Forelimb muscle (tissue), 1 donor: ENCODE measurements at regions not wholly inside any gene's neighbourhood (a gene's known extent, or its start where the extent isn't known, plus 50 kb on each side); places are given as distances from the start of the nearest gene placed in this dataset.
A peak's percentile ranks its signal among the peaks of the same experiment; 100 is the strongest.
"Not testable (repeated sequence)": the region's sequence is repeated elsewhere in the genome, so short reads cannot be mapped to it uniquely, and the experiment has no call there.

Source experiments
- DNase-seq: peaks from one replicate; pipeline ENCODE4 v3.0.0-alpha.2; 2013; ENCODE audit warnings: low read depth

- DNase-seq = not testable (repeated sequence)
These were observed 710.3 kb upstream of the INTU start for GRCh38 chr4:126922328-126922938.

DNA sequence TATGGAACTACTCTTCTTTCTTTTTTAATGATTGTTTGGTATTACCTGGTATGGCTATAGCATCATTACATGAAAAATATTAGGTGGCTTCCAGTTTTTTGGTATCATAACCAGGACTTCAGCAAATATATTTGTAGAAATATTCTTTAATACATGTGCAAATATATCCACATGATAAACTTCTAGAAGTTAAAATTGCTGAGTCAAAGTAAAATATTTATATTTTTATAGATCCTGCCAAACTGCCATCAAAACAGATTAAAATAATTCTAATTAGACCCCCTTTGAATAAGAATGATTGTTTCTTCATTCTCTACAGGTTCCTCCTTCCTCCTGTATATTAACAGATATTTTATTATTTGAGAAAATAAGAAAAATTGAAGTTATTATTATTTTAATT is 708.5 kb upstream of the INTU start:
- no peak for DNase-seq

DNA sequence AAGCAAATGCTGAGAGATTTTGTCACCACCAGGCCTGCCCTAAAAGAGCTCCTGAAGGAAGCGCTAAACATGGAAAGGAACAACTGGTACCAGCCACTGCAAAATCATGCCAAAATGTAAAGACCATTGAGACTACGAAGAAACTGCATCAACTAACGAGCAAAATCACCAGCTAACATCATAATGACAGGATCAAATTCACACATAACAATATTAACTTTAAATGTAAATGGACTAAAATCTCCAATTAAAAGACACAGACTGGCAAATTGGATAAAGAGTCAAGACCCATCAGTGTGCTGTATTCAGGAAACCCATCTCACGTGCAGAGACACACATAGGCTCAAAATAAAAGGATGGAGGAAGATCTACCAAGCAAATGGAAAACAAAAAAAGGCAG is 702.7 kb upstream of the INTU start:
- not testable (repeated sequence) for DNase-seq

DNA sequence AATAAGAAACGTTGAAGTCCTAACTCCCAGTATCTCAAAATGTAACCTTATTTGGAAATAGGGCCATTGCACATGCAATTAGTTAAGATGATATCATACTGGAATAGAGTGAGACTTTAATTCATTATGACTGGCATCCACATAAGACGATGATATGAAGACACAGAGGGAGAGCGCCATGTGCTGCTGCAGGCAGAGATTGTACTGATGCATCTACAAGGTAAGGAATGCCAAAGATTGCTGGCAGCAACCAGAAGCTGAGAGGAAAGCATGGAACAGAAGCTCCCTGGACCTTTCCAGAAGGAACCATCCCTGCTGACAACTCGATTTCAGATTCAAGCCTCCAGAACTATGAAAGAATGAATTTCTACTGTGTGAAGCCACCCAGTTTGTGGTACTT is 697.0 kb upstream of the INTU start:
- no peak for DNase-seq

- no peak for DNase-seq
These were observed 695.4 kb upstream of the INTU start for GRCh38 chr4:126937342-126937741.

DNA sequence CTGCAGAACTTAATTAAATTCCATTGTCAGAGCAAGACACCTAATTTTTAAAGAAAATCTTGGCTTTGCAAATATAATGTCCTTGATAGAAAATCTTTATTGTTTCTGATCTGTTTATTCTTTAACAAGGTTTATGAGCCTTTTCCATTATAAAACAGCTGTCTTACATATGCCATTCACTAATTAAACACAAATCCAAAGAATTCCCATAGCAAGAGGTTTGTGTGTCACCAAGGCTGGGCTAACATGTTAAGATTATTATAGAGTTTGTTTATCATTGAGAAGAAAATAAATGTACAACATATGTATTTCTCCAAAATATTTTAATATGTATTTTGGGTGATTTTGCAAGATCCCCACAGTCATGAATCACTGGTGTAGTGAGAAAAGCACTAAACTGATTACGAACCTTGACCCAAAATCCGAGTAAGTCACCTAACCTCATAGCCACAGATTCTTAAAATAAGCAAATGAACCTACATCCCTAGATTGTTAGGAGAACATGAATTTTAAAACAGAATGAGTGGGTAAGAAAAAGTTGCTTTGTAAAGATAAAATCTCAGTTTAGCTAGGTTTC is 694.8 kb upstream of the INTU start:
- no peak for DNase-seq

DNA sequence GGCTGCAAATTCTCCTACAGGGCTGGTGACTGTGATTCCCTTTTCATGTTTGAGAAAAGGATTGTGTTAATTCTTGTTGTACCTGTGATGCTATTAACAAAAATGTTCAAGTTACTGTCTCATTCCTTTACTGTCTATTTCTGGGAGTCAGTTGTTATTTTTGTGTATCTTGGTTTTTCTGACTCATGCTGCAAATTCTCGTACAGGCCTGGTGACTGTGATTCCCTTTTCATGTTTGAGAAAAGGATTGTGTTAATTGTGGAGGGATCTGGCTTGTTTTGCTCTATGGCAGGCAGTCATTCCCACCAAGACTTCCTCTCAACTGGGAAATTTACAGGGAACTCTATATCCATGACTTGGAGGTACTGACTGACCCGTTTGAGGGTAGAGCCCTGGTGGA is 693.4 kb upstream of the INTU start:
- no peak for DNase-seq

GRCh38 chr4:126947536-126947935 is 685.2 kb upstream of the INTU start:
- DNase-seq = no peak

DNA sequence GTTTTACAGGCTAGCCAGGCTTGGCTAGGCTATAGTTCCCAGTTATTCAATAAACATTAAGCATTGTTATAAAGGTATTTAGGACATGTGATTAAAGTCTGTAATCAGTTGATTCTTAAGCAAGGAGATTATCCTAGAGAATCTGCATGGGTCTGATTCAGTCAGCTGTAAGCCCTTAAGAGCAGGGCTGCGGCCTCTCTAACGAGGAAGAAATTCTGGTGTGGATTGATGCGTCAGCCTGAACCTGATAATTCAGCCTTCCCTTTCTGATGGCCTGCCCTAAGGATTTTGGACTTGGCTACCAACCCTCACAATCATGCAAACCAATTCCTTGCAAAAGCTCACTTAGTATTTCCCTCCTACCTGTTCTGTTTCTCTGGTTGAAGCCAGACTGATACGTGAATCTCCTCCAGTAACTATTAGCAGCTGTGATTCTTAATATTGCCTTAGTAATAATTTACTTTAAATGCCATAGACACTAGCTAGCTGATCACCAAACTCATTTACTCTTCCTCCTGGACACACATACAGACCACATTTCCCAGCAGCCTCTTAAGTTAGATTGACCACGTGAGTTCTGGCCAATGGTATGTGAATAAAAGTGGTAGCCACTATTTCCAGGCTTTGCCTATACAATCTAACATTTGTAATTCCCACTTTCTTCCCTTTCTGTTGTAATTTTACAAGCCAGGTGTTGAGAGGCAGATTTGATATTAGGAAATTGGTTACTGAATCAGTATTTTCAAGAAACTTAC is 678.0 kb upstream of the INTU start:
- no peak for DNase-seq

DNA sequence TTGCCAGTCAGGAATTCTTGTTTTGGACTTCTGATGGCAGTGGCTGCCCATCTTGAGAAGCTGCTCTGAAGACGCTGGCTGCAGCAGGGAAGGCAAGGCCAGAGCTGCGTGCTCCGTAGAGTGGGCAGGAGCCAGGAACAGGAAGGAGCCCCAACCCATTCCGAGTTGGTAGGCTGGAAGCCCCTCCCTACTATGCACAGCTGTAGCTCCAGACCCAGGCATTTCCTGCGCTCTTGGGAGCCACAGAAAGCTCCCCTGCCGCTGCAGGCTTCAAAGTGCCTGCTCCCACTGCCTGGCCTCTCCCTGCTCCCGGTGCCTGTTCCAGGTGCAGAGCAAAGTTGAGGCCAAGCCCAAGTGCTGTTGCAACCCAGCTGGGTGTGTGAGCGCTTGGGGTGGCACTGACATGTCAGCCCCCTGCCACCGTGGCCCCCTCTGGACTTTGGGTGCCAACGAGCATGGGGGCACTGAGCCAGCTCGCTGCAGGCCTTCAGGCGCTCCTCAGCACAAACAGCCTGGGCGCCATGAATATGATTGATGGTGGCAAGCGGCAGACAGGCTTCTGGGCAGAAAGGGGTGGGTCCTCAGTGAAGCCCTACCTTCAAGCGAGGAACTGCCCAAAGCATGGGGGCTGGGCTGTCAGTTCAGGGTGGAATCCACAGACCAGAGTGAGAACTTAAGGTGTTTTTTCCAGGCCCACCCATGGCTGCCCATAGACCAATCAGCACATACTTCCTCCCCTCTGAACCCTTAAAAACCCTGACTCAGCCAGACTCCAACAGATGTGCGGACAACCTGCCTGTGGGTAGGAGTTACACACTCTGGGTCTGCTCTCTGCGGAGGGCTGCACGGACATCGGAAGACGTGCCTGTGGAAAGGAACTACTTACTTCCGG is 677.2 kb upstream of the INTU start:
- no peak for DNase-seq

DNA sequence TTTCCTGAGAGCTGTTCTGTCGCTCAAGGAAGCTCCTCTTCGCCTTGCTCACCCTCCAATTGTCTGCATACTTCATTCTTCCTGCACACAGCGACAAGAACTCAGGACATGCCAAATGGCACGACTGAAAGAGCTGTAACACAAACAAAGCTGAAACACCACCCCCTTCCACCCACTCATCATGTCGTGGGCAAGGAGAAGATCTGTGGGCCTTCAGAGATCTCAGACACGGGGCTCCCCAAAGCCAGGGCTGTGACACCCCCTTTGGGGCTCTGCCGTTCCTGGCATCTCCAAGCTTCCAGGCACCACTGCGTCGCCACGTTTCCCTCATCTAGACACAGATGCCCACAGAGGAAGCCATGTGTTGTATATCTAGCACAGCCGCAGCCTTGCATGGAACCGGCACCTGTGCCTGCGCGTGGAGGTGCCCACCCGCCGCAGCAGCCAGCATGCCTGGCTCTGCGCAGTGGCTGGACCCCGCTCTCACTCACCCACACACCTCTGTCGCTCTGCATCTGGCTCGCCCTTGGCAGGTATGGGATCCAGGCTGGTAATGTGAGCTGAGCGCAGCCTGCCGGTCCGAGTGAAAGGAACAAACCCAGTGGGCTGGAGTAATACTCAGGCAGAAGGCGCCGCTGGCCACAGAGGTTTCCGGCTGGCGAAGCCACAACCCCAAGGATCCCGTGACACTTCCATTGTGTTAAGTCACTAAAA is 676.4 kb upstream of the INTU start:
- DNase-seq = no peak

GRCh38 chr4:126957556-126957955 is 675.2 kb upstream of the INTU start:
- DNase-seq = no peak

- no peak for DNase-seq
These were observed 674.8 kb upstream of the INTU start for GRCh38 chr4:126957987-126958386.

DNA sequence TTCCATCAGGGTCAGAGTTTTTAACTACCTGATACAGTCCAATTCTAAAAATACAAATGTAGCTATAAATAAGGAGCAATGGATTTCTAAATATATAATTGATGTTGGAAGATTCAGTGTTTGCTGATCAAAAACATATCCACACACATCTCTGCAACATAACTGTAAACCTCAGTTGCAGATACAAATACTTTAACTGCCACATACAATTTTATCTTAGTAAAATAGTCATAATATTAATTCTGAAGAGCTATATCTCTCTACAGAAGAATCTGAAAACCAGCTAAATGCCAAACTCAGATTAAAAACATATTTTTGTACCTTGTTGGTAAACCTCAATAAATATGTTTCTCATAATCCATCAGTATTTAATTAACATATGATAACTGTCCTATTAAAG is 674.3 kb upstream of the INTU start:
- no peak for DNase-seq

GRCh38 chr4:126959056-126959745 is 673.6 kb upstream of the INTU start:
- DNase-seq = no peak

DNA sequence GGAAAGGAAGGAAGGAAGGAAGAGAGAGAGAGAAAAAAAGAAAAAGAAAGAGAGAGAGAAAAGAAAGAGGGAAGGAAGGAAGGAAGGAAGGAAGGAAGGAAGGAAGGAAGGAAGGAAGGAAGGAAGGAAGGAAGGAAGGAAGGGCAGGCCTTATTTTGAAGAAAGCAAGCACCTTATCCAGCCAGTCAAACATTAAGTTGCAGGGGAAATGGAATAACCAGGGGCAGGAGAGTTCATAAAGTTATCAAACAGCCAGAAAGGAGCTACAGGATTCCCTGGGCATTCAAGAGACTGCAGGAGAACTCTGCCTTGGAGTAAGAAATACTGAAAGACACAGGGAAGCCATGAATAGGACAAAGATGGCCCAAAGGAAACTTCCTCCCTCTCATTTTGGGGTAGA is 672.0 kb upstream of the INTU start:
- DNase-seq = no peak

- no peak for DNase-seq
These were observed 671.1 kb upstream of the INTU start for GRCh38 chr4:126961661-126962060.

DNA sequence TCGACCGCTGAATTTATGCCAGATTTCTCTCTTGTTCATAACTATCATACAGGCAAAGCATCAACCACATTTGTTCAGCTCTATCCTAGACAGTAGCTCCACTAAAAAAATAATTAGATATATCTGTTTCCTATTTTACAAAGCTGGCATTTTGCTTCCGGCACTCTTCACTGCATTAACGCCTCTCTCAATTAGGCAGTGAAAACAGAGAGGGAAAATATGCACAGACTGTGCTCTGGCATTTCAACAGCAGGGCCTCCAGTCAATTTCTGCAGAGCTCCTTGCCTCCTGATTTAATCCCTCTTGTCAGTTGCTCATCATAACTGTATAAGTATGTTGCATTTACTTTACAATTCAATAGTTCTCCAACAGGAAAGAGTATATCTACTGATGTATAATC is 666.9 kb upstream of the INTU start:
- no peak for DNase-seq

DNA sequence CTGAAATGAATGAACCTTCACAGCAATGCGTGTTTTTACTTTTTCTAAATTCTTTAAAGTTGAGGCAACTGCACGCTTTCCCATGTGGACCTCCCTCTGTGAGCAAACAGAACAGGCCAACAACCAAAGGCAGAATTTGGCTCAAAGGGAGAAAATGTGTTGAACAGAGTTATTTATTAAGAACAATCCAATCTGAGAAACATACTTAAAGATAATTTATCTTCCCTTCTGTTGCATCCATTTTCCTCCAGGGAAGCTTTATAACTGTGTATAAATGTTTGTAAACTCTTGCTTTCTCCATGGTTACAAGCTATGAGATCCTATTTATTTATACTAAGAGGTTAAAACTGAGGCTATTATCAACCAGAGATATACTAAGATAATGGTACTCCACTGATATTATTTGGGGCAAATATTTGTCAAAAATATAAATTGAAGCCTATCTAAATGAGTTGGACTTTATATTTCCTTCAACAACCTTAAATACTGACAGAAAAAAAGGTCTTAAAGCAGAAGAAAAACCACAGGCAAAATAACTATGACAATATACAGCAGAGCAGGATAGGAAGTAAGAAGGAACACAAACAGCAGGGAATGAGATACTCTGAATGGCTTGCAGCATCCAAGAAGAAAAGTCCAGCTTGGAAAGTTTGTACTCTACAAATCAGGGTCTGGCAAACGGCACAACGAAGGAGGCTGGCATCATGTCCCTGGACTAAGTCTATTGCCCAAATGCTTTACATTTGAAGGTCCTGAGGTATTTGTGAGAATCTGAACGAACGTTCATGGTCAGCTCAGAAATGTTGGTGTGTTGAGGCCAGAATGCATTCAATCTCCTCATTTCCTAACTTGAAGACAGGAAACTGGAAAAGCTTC is 663.2 kb upstream of the INTU start:
- peak; percentile 69 for DNase-seq

DNA sequence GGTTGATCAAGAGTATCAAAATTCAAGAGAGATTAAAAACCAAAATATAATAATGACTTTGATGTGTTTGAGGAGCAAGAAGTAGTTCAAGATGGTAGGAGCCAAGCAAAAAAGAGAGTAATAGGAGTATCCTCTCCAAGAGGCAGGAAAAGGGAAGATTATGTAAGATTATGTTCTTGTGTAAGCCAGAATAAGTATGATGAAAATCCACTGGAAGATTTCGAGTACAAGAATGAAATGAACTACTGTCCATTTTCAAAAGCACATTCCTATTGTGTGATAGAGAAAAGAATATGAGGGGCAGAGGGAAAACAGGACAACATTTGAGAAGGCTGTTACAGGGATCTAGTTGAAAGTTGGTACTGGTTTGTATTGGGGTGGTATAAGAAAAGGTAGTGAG is 659.6 kb upstream of the INTU start:
- DNase-seq = no peak
